Right lobe of liver (tissue), 4 donors: ENCODE measurements at regions not wholly inside any gene's neighbourhood (a gene's known extent, or its start where the extent isn't known, plus 50 kb on each side); places are given as distances from the start of the nearest gene placed in this dataset.

Source experiments
- POLR2A ChIP-seq: fragments of 450-650 bp; IDR thresholded peaks from one replicate; pipeline ENCODE4 v1.6.1; 2017; ENCODE audit warnings: antibody characterized with exemption, mild to moderate bottlenecking
- TF ChIP-seq, protein P1 (sequence below), 4 donors: fragments of 200-600 bp in 3 of 4; fragments of 450-650 bp in 1 of 4; IDR thresholded peaks; one replicate each; pipeline versions ENCODE4 v1.5.1 to v1.8.0; 2016 to 2022; ENCODE audit warnings: antibody characterized with exemption in 4 of 4, mild to moderate bottlenecking in 2 of 4
- donor health status: DM: no; HTN: no; CAD: no.
- donor health status: DM: no; HTN: no; CAD: no.
- donor health status: DM: no; HTN: yes; CAD: no.

DNA sequence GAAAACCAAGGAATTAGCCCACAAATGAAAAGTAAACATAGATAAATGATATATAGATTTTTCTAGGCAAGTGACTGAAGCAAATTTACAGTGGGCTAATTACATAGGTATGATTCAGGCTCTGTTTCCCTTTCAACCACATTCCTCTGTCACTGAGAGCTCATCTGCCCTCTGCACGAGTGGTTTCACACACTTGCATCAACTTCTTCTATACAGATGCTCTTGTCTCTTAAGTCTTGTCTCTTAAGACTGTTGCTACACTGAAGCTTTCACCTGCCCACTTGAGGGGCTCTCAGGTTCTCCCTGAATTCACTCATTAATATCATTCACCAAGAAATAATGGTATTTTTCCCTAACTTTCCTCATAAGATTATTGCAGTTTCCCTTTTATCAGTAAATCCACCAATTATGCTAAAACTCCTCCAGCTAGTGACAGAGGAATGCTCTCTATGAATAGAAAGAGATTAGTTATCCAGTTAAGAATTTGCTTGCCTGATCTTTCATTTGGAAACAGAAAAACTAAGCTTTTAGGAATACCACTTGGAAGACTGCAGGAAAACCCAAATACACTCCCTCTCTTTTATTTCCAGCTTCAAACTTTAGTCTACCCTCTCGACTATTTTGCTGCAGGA lies 95.7 kb downstream of the ELAPOR2 start:
- TF ChIP-seq, protein P1, sequence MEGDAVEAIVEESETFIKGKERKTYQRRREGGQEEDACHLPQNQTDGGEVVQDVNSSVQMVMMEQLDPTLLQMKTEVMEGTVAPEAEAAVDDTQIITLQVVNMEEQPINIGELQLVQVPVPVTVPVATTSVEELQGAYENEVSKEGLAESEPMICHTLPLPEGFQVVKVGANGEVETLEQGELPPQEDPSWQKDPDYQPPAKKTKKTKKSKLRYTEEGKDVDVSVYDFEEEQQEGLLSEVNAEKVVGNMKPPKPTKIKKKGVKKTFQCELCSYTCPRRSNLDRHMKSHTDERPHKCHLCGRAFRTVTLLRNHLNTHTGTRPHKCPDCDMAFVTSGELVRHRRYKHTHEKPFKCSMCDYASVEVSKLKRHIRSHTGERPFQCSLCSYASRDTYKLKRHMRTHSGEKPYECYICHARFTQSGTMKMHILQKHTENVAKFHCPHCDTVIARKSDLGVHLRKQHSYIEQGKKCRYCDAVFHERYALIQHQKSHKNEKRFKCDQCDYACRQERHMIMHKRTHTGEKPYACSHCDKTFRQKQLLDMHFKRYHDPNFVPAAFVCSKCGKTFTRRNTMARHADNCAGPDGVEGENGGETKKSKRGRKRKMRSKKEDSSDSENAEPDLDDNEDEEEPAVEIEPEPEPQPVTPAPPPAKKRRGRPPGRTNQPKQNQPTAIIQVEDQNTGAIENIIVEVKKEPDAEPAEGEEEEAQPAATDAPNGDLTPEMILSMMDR (IDR thresholded peaks at IDR 0.05), result no peak
- no peak for TF ChIP-seq POLR2A
